Neuronal stem cell (in vitro differentiated cells): ENCODE measurements at regions not wholly inside any gene's neighbourhood (a gene's known extent, or its start where the extent isn't known, plus 50 kb on each side); places are given as distances from the start of the nearest gene placed in this dataset.

Experiments
- DNase-seq: peaks from one replicate; pipeline ENCODE4 v3.0.0-alpha.2; 2013; ENCODE audit warnings: low spot score
- H2AFZ ChIP-seq: one replicate; pipeline ENCODE4 v1.6.1; 2013; ENCODE audit warnings: mild to moderate bottlenecking, low read length, inconsistent platforms
- H2AK5ac ChIP-seq: 2 replicates; pipeline ENCODE4 v1.6.1; 2013; ENCODE audit warnings: low read depth, mild to moderate bottlenecking, inconsistent platforms, low read length, moderate library complexity, mixed read lengths
- H2BK120ac ChIP-seq: 2 replicates; pipeline ENCODE4 v1.6.1; 2013; ENCODE audit warnings: low read depth, mild to moderate bottlenecking, inconsistent platforms, low read length, moderate library complexity, mixed read lengths
- H2BK12ac ChIP-seq: one replicate; pipeline ENCODE4 v1.6.1; 2013; ENCODE audit warnings: low read length, inconsistent platforms
- H2BK15ac ChIP-seq: 2 replicates; pipeline ENCODE4 v1.6.1; 2013; ENCODE audit warnings: mild to moderate bottlenecking, low read length, inconsistent platforms, mixed read lengths
- H2BK5ac ChIP-seq: one replicate; pipeline ENCODE4 v1.6.1; 2013; ENCODE audit warnings: inconsistent platforms, mild to moderate bottlenecking, low read length, moderate library complexity
- H3K14ac ChIP-seq: one replicate; pipeline ENCODE4 v1.6.1; 2013; ENCODE audit warnings: low read length, inconsistent platforms
- H3K18ac ChIP-seq: 2 replicates; pipeline ENCODE4 v1.6.1; 2013; ENCODE audit warnings: low read length, inconsistent platforms
- H3K23ac ChIP-seq: 2 replicates; pipeline ENCODE4 v1.6.1; 2013; ENCODE audit warnings: low read depth, mild to moderate bottlenecking, mixed read lengths, low read length, inconsistent platforms; ENCODE audit not compliant: poor library complexity
- H3K27ac ChIP-seq: replicated peaks from 3 replicates; pipeline ENCODE4 v1.5.1; 2013; ENCODE audit warnings: low read length, inconsistent platforms
- H3K27me3 ChIP-seq, 3 experiments: 2 replicates each; pipeline ENCODE4 v1.6.1; 2013; ENCODE audit warnings: low read length in 3 of 3, mild to moderate bottlenecking in 2 of 3, inconsistent platforms in 1 of 3, low read depth in 1 of 3, mixed read lengths in 1 of 3, moderate library complexity in 1 of 3; ENCODE audit not compliant: control insufficient read depth in 3 of 3, insufficient read depth in 3 of 3
- H3K36me3 ChIP-seq, 2 donors: replicated peaks in 1 of 2; 2 replicates each; pipeline ENCODE4 v1.6.1; 2013; ENCODE audit warnings: low read length in 2 of 2; ENCODE audit not compliant: control insufficient read depth in 2 of 2, insufficient read depth in 2 of 2
- H3K4ac ChIP-seq: 2 replicates; pipeline ENCODE4 v1.6.1; 2013; ENCODE audit warnings: inconsistent platforms, mild to moderate bottlenecking, low read length, moderate library complexity
- H3K4me1 ChIP-seq, 2 donors: 1 replicate in 1 of 2; 2 replicates in 1 of 2; pipeline ENCODE4 v1.6.1; 2013; ENCODE audit warnings: low read length in 2 of 2, low read depth in 1 of 2; ENCODE audit not compliant: control insufficient read depth in 2 of 2, insufficient read depth in 1 of 2
- H3K4me2 ChIP-seq: one replicate; pipeline ENCODE4 v1.6.1; 2013; ENCODE audit warnings: mild to moderate bottlenecking, low read length, inconsistent platforms; ENCODE audit not compliant: insufficient read depth, poor library complexity, severe bottlenecking
- H3K4me3 ChIP-seq, 2 donors: 2 replicates each; pipeline ENCODE4 v1.5.1; 2013; ENCODE audit warnings: low read length in 2 of 2, mild to moderate bottlenecking in 2 of 2, inconsistent platforms in 1 of 2, moderate library complexity in 1 of 2
- H3K79me1 ChIP-seq: one replicate; pipeline ENCODE4 v1.6.1; 2013; ENCODE audit warnings: low read depth, mild to moderate bottlenecking, inconsistent platforms, low read length, moderate library complexity
- H3K9ac ChIP-seq: one replicate; pipeline ENCODE4 v1.6.1; 2013; ENCODE audit warnings: mild to moderate bottlenecking, low read depth, low read length, inconsistent platforms; ENCODE audit not compliant: poor library complexity
- H3K9me3 ChIP-seq, 2 donors: replicated peaks in 1 of 2; 2 replicates each; pipeline versions ENCODE3 to v1.6.1; 2013; ENCODE audit warnings: low read length in 2 of 2, mild to moderate bottlenecking in 2 of 2, inconsistent platforms in 1 of 2, low read depth in 1 of 2, mixed read lengths in 1 of 2, moderate library complexity in 1 of 2; ENCODE audit not compliant: control insufficient read depth in 2 of 2, insufficient read depth in 1 of 2
- H4K8ac ChIP-seq: one replicate; pipeline ENCODE4 v1.6.1; 2013; ENCODE audit warnings: low read depth, mild to moderate bottlenecking, inconsistent platforms, low read length, moderate library complexity
- H4K91ac ChIP-seq: one replicate; pipeline ENCODE4 v1.6.1; 2013; ENCODE audit warnings: low read length, low read depth, mild to moderate bottlenecking, inconsistent platforms; ENCODE audit not compliant: poor library complexity
- WGBS, 2 donors: extraction: QIAGEN DNeasy Blood & Tissue Kit; methylation state at CpG; one replicate each; pipeline ENCODE4 v1.1.7; 2013; ENCODE audit warnings: missing lambda C conversion rate in 2 of 2, mixed read lengths in 1 of 2; ENCODE audit not compliant: insufficient read length in 2 of 2, insufficient replicate concordance in 1 of 2; ENCODE audit errors: extremely low coverage in 2 of 2; 5-methylcytosine and 5-hydroxymethylcytosine counted together

- H4K91ac ChIP-seq: no peak overlapping the region
- H3K9ac ChIP-seq: no peak overlapping the region
- no peak overlapping the region for H2AFZ ChIP-seq
- H3K23ac ChIP-seq: no peak overlapping the region
- H4K8ac ChIP-seq: no peak overlapping the region
- no peak overlapping the region for H2BK5ac ChIP-seq
- no peaks in the 10 kb centered on the region for H3K4me1 ChIP-seq
- H3K4me2 ChIP-seq: no peak overlapping the region
- H2BK120ac ChIP-seq: no peak overlapping the region
- no peaks in the 10 kb centered on the region for H3K36me3 ChIP-seq
- no peak overlapping the region for H3K14ac ChIP-seq
- no peaks in the 10 kb centered on the region for H3K79me1 ChIP-seq
- no peak overlapping the region for H3K27ac ChIP-seq
- H3K4ac ChIP-seq: no peak overlapping the region
- H2BK15ac ChIP-seq: no peak overlapping the region
- DNase-seq: no peak
- no peaks in the 10 kb centered on the region for H3K9me3 ChIP-seq
- no peaks in the 10 kb centered on the region for H3K27me3 ChIP-seq
- H2AK5ac ChIP-seq: no peak overlapping the region
- WGBS, 2 donors: no CpG with 5 or more reads among the region's 2 CpGs
- no peak overlapping the region for H3K4me3 ChIP-seq
- no peak overlapping the region for H2BK12ac ChIP-seq
- no peak overlapping the region for H3K18ac ChIP-seq
Measured at GRCh38 chr13:85420136-85420535, 379.1 kb downstream of the SLITRK6 start.

- WGBS, 2 donors: no CpG with 5 or more reads among the region's 1 CpG
- Histone ChIP-seq H3K27ac (no peak overlapping the region), H2AFZ (no peak overlapping the region), H2BK120ac (no peak overlapping the region), H3K23ac (no peak overlapping the region), H3K14ac (no peak overlapping the region), H4K91ac (no peak overlapping the region), H4K8ac (no peak overlapping the region), H3K27me3 (no peaks in the 10 kb centered on the region), H2BK5ac (no peak overlapping the region), H3K4ac (no peak overlapping the region), H3K9me3 (no peaks in the 10 kb centered on the region), H2BK12ac (no peak overlapping the region), H2BK15ac (no peak overlapping the region), H3K79me1 (no peaks in the 10 kb centered on the region), H3K36me3 (no peaks in the 10 kb centered on the region), H3K4me3 (no peak overlapping the region), H2AK5ac (no peak overlapping the region), H3K9ac (no peak overlapping the region), H3K4me1 (no peaks in the 10 kb centered on the region), H3K4me2 (no peak overlapping the region), H3K18ac (no peak overlapping the region)
- DNase-seq: no peak
Measured at GRCh38 chr13:85419611-85420010, 379.6 kb downstream of the SLITRK6 start.

- Histone ChIP-seq H3K4ac (no peak overlapping the region), H2AFZ (no peak overlapping the region), H2AK5ac (no peak overlapping the region), H2BK5ac (no peak overlapping the region), H3K4me1 (no peaks in the 10 kb centered on the region), H4K8ac (no peak overlapping the region), H3K18ac (no peak overlapping the region), H3K9me3 (no peaks in the 10 kb centered on the region), H3K27me3 (no peaks in the 10 kb centered on the region), H3K23ac (no peak overlapping the region), H3K14ac (no peak overlapping the region), H3K9ac (no peak overlapping the region), H3K4me2 (no peak overlapping the region), H2BK12ac (no peak overlapping the region), H2BK15ac (no peak overlapping the region), H2BK120ac (no peak overlapping the region), H3K27ac (no peak overlapping the region), H3K79me1 (no peaks in the 10 kb centered on the region), H3K4me3 (no peak overlapping the region), H3K36me3 (no peaks in the 10 kb centered on the region), H4K91ac (no peak overlapping the region)
- DNase-seq: no peak
- WGBS, 2 donors: no CpG with 5 or more reads among the region's 8 CpGs
Measured at GRCh38 chr13:85417807-85418206, 381.4 kb downstream of the SLITRK6 start.

GRCh38 chr13:85413664-85414063 is 385.6 kb downstream of the SLITRK6 start:
- no CpG with 5 or more reads among the region's 2 CpGs for WGBS, 2 donors

More at GRCh38 chr13:85413664-85414063, 385.6 kb downstream of the SLITRK6 start:
- no peak overlapping the region for H3K23ac ChIP-seq
- no peak overlapping the region for H4K8ac ChIP-seq
- H3K9me3 ChIP-seq: no peaks in the 10 kb centered on the region
- H2BK12ac ChIP-seq: no peak overlapping the region
- no peaks in the 10 kb centered on the region for H3K27me3 ChIP-seq
- H4K91ac ChIP-seq: no peak overlapping the region
- no peak overlapping the region for H2BK120ac ChIP-seq
- H3K14ac ChIP-seq: no peak overlapping the region
- H3K27ac ChIP-seq: no peak overlapping the region
- no peak overlapping the region for H3K4ac ChIP-seq
- H3K4me2 ChIP-seq: no peak overlapping the region
- H2AK5ac ChIP-seq: no peak overlapping the region
- H3K79me1 ChIP-seq: no peaks in the 10 kb centered on the region
- H3K36me3 ChIP-seq: no peaks in the 10 kb centered on the region
- no peak overlapping the region for H3K9ac ChIP-seq
- no peaks in the 10 kb centered on the region for H3K4me1 ChIP-seq
- no peak overlapping the region for H2BK15ac ChIP-seq
- H2AFZ ChIP-seq: no peak overlapping the region
- H3K18ac ChIP-seq: no peak overlapping the region
- no peak overlapping the region for H2BK5ac ChIP-seq
- no peak overlapping the region for H3K4me3 ChIP-seq
- DNase-seq: no peak
